ENCODE measurements at regions not wholly inside any gene's neighbourhood (a gene's known extent, or its start where the extent isn't known, plus 50 kb on each side); places are given as distances from the start of the nearest gene placed in this dataset.
"Not testable (repeated sequence)": the region's sequence is repeated elsewhere in the genome, so short reads cannot be mapped to it uniquely, and the experiment has no call there.

DNA sequence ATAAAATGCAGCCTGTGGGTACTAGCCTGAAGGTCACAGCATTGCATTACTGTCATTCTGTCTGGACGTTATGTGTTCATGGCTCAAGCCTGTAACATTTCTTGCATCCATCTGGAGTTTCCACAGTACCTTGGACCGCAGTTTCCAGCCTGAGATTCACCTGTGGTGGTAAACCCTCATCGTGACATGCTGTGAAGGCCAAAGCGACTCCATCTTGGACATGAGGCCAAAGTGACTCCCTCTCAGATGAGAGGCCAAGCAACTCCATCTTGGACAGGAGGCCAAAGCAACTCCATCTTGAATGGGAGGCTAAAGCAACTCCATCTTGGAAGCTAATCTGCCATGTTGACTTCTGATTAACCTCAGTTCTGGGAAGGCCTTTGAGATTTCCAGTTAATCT, 257.7 kb upstream of the MYT1L start:
- no peak for DNase-seq (ENCODE audit: low read depth)

DNA sequence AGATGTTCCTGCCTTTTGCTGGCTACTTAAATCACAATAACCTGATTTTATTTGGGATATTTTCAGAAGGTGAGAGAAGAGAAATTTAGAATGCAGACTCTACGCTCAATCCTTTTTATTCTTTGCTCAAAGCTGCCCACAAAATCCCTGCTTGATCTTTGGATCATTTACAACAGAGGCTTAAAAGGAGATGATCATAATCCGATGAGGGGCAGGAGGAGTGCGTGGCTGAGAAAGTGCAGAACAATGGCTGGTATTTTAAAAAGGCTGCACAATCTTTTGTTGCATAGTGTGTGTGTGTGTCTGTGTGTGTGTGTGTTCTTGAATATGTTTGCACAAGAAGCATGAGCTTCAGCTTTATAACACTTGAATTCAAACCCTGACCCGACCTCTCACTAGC, 256.3 kb upstream of the MYT1L start:
- no peak for DNase-seq (ENCODE audit: low read depth)

DNA sequence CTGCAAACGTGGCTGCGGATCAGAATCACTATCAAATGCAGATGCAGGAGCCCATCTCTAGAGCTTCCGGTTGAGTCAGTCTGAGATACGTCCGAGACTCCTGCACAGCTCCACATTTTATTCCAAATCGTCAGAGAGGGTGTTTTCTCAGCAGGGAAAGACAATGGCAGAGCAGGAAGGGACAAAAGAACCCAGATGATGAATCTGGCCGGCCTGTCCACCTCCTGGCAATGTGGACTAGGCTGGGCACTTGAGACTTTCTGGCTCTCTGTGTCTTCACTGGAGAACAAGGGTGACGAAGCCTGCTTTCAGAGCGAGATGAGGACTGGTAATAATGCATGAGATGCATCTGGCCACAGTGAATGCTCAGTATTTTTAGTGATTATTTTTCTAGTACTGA, 255.9 kb upstream of the MYT1L start:
- DNase-seq (ENCODE audit: low read depth): no peak

DNA sequence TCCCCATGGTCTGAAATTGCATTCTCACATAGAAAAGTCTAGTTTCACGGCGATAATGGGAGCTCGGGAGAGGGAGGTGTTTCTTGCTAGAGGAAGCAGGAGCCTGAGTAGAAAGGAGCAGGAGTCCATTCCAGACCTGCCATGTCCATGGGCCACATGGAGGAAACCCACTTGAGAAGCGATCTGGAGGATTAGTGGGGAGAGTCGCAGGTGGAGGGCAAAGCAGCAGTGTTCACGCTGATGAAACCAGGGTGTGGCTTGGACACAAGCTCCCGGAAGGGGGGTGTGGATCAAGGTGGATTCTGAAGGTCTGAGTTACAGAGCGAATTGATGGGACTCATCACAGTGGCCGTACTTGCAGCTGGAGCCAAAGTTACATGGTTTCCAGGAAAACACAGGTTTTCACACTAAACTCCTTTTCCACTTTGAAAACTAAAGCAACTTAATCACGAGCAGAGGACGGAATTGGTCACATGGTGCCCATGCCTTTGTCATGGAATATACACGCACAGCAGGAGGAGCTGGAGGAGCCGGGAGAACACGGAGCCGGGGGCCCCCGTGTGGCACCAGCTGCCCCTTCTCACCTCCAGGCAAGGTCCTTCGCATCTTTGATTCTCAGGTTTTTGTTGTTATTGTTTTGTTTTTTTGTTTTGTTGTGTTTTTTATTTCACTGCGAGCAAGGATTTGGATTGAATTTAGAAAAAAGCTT, 255.1 kb upstream of the MYT1L start:
- no peak for DNase-seq (ENCODE audit: low read depth)

DNA sequence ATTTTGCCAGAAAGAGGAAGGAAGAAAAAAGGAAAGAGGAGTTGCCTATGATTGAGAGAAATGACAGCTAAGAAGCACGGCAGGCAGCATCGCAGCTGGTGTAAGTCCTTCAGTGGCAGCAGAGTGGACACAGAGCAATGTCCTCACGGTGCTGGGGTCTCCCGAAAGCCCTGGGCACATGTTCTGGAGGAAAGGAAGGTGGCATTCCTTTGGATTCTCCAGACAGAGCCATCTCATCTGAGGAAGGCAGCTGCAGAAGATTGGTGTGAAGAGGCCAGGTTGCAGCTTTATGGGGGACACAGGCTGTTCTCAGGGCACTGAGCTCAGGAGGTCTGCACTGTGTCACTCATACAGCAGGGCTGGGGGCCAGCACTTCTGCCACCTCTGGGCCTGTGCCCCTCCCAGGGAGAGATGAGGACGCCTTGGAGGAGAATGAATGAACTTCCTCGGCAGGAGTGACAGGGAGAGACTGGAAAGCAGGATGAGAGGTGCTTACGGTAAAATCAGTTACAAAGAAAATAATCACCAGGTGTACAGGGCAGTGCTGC, 252.0 kb upstream of the MYT1L start:
- DNase-seq (ENCODE audit: low read depth): no peak

DNA sequence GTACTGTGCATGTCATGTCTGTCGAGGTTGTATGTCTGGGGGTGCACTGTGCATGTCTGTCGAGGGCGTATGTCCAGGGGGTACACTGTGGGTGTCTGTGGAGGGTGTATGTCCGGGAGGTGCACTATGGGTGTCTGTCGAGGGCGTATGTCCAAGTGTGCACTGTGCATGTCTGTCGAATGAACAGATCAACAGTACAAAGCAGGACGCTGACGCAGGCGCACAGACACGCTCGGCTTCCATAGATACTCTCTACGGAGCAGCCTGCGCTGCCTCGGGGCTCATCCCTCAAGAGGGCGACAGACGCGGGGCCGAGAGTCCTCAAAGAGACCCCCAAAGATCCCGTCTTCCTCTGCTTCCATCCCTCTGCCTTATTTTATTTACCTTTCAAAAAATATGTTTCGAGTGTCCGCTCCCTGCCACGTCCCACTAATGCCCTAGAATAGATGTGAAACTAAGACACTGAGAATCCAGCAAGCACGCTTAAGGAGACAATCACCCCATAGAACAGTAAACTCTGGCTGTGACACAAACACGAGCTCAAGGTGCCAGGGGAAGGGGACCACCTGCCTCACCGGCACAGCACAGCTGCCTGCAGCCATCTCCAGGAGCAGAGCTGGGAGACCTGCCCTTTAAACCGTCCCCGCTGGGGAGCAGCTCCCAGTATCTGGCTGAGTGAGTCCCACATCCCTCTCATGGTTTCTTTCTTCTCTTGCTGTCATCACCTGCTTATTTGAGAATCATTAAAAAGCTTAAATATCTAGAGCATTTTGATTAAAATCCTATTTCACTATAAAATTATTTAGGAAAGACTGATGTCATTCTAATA, 250.5 kb upstream of the MYT1L start:
- no peak for DNase-seq (ENCODE audit: low read depth)

DNA sequence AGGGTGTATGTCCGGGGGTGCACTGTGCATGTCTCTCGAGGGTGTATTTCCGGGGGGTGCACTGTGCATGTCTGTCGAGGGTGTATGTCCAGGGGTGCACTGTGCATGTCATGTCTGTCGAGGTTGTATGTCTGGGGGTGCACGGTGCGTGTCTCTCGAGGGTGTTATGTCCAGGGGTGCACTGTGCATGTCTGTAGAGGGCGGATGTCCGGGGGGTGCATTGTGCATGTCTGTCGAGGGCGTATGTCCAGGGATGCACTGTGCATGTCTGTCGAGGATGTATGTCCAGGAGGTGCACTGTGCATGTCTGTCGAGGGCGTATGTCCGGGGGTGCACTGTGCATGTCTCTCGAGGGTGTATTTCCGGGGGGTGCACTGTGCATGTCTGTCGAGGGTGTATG, 249.8 kb upstream of the MYT1L start:
- not testable (repeated sequence) for DNase-seq (ENCODE audit: low read depth)

DNA sequence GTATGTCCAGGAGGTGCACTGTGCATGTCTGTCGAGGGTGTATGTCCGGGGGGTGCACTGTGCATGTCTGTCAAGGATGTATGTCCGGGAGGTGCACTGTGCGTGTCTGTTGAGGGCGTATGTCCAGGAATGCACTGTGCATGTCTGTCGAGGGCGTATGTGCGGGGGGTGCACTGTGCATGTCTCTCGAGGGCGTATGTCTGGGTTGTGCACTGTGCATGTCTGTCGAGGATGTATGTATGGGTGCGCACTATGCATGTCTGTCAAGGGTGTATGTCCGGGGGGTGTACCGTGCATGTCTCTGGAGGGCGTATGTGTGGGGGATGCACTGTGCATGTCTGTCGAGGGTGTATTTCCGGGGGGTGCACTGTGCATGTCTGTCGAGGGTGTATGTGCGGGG, 249.3 kb upstream of the MYT1L start:
- no peak for DNase-seq (ENCODE audit: low read depth)

DNA sequence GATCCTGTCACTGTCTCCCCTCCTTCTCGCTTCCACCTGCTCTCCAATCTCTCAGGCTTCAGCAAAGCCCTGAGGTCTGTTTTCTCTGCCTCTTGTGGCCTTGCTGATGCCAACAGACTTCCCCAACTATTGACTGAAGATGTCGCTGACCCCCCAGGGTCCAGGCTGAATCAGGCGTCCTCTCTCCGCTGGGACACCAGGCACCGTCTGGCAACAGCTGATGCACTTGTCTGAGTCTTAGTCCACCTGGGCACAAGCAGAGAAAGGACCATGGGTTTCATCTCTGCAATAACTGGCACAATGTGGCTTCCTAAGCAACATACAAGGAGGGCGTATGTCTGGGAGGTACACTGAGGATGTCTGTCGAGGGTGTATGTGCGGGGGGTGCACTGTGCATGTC, 248.7 kb upstream of the MYT1L start:
- DNase-seq (ENCODE audit: low read depth): no peak

DNA sequence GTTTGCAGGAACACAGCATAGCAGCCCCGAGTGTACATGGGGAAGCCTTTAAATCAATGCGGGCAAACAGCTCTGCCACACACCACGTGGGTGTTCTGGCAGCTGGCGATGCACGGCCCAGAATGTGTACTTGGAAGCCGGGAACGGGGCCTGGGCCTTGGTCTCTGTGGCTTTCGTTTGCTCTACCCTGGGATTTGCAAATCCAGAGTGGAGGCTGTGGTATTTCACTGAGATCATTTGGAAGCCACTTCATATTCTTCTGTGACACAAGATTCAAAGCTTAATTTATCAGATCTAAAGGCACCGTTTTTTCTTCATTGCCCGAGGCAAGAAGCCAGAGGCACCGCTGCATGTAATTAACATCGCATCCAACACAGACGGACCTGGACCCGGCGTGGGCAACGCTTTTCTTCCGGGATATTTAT, 246.3 kb upstream of the MYT1L start:
- DNase-seq (ENCODE audit: low read depth): no peak

DNA sequence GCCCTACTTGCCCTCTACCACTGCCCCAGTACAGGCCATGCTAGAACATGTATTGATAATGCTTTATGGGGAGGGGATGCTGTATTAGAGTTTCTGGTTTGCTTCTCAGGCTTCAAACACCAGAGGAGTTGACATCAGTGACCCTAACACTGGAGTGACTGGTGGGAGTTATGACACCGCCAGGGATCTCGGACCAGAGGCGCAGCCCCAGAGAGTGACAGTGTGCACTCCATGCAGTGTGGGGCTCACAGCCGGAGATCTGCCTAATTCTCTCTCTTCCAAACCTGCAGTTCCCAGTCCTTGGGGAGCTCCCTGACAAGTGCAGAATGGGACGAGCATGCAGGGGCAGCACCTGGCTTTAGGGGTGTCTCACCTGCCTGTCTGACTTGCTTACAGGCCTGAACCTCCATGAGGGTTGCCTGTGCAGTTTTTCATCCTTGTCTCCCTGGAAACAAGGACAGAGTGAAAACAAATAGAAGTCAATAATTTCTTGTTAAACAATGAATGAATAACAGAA, 244.9 kb upstream of the MYT1L start:
- DNase-seq (ENCODE audit: low read depth): no peak

DNA sequence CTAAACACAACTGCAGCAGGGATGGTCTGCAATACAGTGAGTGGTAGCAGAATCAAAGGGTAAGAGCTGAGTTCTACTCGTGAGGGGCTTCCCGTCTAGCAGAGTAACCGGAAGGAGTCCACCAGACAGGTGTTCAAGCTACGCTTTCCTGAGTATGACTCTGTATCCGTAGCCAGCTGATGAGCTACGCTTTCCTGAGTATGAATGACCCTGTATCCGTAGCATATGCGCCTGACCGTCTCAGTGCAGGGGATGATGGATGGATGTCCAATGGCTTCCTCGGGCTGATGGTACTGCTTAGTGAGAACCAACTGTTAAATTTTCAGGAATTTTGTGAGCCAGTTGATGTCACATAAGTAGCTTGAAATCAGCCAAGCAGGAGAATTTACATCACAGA, 244.1 kb upstream of the MYT1L start:
- DNase-seq (ENCODE audit: low read depth): no peak

DNA sequence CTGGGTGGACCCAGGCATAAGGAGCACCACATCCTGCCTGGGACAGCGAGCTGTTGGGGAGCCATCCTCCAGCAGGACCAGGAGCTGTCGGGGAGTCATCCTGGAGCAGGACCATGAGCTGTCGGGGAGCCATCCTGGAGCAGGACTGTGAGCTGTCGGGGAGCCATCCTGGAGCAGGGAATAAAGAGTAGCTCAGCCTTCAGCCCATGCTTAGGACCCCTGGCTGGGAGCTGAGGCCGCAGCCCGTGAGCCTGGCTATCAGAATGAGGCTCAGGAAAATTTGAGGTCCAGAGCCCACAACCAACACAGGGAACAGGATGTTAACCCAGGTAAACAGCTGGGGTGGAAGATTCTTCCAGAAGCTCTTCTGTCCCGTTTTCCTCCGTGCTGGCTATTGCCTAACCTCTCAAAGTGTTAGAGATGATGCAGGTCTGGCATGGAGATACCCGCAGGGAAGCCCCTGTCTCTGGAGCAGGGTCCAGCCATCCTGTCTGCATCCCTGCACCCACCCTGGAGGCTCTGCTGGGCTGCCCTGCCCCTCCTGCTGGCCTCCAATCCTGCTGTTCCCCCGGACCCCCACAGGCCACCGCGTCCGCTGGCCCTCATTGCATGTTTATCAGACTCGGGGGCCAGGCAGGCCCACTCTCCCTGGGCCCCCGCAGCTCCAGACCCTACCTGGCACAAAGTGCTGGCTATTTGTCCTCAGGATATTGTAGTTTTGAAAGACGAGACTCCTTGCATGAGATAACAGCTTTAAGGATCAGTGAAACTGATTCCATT, 243.5 kb upstream of the MYT1L start:
- DNase-seq (ENCODE audit: low read depth): no peak

DNA sequence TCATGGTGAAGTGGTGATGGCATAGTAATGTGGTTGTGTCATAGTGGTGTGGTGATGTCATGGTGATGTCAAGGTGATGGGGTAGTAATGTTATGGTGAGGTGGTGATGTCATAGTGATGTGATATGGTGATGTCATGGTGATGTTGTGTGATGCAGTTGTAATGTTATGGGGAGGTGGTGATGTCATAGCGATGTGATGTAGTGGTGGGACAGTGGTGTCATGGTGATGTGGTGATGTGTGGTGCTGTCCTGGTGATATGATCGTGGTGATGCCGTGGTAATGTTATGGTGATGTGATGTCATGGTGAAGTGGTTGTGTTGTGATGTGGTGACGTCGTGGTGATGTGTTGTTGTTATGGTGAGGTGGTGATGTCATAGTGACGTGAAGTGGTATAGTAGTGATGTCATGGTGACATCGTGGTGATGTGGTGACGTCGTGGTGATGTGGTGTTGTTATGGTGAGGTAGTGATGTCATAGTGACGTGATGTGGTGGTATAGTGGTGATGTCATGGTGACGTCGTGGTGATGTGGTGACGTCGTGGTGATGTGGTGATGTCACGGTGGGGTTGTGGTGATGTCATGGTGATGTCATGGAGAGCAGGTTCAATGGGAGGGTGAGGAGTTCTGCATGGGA, 242.7 kb upstream of the MYT1L start:
- no peak for DNase-seq (ENCODE audit: low read depth)

DNA sequence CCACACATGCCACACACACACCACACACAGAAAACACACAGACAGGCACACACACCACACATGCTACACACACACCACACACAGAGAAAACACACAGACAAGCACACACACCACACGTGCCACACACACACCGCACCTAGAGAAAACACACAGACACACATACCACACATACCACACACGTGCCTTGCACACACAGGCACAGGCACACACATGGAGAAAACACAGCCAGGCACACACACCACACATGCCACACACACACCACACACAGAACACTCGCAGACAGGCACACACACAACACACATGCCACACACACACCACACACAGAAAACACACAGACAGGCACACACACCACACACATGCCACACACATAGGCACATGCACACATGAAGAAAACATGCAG, 242.1 kb upstream of the MYT1L start:
- no peak for DNase-seq (ENCODE audit: low read depth)

DNA sequence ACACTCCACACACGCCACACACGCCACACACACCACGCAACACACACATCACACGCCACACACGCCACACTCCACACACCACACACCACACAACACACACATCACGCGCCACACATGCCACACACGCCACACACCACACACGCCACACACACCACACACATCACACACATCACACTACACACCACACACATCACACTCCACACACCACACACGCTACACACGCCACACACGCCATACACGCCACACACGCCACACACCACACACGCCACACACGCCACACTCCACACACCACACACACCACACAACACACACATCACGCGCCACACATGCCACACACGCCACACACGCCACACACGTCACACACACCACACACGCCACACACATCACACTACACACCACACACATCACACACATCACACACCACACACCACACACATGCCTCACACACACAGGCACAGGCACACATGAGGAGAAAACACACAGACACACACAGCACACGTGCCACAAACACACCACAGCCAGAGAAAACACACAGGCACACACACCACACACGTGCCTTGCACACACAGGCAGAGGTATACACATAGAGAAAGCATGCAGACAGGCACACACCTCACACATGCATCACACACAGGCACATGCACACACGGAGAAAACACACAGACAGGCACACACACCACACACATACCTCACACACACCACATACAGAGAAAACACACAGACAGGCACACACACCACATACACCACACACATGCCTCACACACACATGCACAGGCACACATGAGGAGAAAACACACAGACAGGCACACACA, 241.5 kb upstream of the MYT1L start:
- no peak for DNase-seq (ENCODE audit: low read depth)

DNA sequence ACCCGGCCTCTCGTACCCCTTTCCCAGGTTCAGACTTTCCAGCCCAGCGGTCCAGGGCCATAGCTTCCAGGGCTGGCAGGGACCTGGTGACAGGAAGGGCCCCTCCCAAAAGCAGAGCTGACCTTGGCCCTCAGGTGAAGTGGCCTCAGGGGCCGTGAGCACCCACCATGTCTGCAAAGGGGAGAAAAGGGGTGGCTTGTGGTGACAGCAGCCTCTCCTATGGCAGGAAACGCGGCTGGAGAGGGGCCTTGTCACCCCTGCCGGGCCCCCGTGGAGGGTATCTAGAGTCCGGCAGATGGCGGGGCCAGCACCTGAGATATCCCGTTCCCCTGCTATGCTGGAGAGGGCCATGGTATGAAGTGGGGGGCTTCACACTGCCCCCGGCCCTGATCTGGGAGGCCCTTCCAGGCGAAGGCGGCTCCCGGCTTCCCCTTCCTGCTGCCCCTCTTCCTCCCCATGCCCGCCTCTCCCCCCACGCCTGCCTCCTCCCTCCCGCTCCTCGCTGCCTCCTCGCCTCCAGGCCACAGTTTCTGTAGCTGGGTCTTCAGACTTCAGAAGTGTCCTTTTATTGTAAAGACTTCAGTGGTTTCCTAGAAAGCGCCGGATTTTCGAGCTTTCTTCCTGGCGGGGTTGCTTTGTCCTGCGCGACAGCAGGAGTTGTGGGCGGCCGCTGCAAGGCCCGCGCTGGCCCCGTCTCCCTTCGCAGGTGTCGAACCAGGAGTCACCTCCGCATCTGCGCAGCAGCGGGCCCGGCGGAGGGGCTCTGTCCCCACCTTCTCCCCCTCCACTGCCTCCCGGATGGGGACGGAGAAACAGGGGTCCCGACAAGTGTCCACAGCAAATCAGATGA, 240.5 kb upstream of the MYT1L start:
- DNase-seq (ENCODE audit: low read depth): no peak

DNA sequence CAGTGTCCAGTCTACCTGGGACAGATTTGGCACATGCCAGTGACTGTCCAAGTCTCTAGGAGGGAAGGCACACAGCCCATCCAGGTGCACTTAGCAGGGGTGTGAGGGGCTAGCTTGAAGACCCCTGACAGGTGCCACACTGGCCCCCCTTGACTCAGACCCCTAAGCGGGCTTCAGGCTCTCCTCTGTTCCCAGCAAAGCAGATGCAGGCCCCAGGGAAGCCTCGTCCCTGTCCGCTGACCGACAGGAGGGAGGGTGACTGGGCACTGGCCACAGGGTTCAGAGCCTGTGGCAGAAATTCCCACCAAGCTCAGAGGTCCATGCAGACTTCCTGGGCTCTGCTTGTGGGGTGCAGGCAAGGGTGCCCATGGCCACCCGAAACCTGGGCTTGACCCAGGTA, 239.8 kb upstream of the MYT1L start:
- DNase-seq (ENCODE audit: low read depth): no peak

DNA sequence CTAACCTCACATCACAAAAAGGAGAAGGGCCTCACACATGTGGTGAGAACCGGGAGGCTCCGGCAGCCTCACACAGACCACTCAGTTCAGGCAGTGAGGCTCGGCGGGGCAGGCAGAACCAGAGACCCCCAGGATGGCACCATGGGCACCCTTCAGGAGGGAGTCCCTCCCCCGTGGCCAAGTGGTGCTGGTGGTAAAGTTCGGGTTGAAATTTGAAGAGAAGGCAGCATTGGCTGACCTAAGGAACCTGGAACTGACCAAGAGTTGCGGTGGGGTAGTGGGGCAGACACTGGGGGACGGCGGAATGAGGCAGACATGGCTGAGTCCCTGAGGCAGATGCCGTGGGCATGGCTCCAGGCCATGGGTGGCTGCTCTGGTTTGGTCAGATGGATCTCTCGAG, 239.3 kb upstream of the MYT1L start:
- DNase-seq (ENCODE audit: low read depth): no peak

DNA sequence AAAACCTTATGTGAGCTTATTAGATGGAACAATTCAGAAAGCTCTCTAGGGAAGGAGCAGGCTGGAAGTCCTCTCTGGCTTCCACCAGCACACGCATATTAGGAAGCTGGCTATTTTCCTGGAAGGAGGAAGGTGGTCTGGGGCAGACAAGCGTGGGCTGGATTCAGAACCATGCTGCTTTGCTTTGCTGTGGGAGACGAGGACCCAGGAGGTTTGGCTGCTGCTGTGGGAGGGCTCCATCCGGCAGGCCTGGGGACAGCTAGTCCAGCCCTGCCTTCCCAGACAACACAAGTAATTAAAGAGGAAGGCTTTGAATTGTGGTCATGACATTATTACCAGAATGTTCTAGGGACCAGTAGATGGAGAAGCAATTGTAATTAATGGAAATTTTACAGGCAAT, 238.8 kb upstream of the MYT1L start:
- no peak for DNase-seq (ENCODE audit: low read depth)
